IPS-15b (cell line): ENCODE measurements at regions not wholly inside any gene's neighbourhood (a gene's known extent, or its start where the extent isn't known, plus 50 kb on each side); places are given as distances from the start of the nearest gene placed in this dataset.

Experiments used
- H3K27me3 ChIP-seq: one replicate; pipeline ENCODE4 v1.6.1; 2013; ENCODE audit warnings: low read length; ENCODE audit not compliant: control insufficient read depth, insufficient read depth
- H3K36me3 ChIP-seq: one replicate; pipeline ENCODE4 v1.6.1; 2013; ENCODE audit warnings: low read length; ENCODE audit not compliant: control insufficient read depth, insufficient read depth
- H3K4me1 ChIP-seq: one replicate; pipeline ENCODE4 v1.6.1; 2013; ENCODE audit warnings: mild to moderate bottlenecking, low read length; ENCODE audit not compliant: control insufficient read depth, insufficient read depth
- H3K4me3 ChIP-seq: one replicate; pipeline ENCODE4 v1.5.1; 2013; ENCODE audit warnings: low read depth, low read length
- H3K9ac ChIP-seq: one replicate; pipeline ENCODE4 v1.6.1; 2013; ENCODE audit warnings: low read depth, mild to moderate bottlenecking, low read length
- H3K9me3 ChIP-seq: one replicate; pipeline ENCODE4 v1.6.1; 2013; ENCODE audit warnings: mild to moderate bottlenecking, low read length; ENCODE audit not compliant: control insufficient read depth, insufficient read depth

GRCh38 chrX:51798701-51799100 lies 55.5 kb downstream of the GSPT2 start:
- no peaks in the 10 kb centered on the region for H3K36me3 ChIP-seq

GRCh38 chrX:51802917-51803688 lies 59.9 kb downstream of the GSPT2 start:
- Histone ChIP-seq H3K4me1 (no peaks in the 10 kb centered on the region), H3K9ac (peak overlapping the region; percentile 88), H3K36me3 (no peaks in the 10 kb centered on the region), H3K27me3 (no peaks in the 10 kb centered on the region), H3K9me3 (no peaks in the 10 kb centered on the region), H3K4me3 (peak overlapping the region; percentile 86)

More at GRCh38 chrX:51798701-51799100, 55.5 kb downstream of the GSPT2 start:
- Histone ChIP-seq H3K4me1 (no peaks in the 10 kb centered on the region), H3K9ac (no peak overlapping the region), H3K27me3 (no peaks in the 10 kb centered on the region), H3K9me3 (peaks cover 5% of the 10 kb centered on the region), H3K4me3 (no peak overlapping the region)

- Histone ChIP-seq H3K9me3 (no peaks in the 10 kb centered on the region), H3K36me3 (no peaks in the 10 kb centered on the region), H3K27me3 (no peaks in the 10 kb centered on the region), H3K4me3 (peak overlapping the region; percentile 86), H3K4me1 (no peaks in the 10 kb centered on the region), H3K9ac (no peak overlapping the region)
Observed at GRCh38 chrX:51803833-51804232, 60.6 kb downstream of the GSPT2 start.

GRCh38 chrX:51804741-51805140 lies 61.5 kb downstream of the GSPT2 start:
- Histone ChIP-seq H3K27me3 (no peaks in the 10 kb centered on the region), H3K4me1 (no peaks in the 10 kb centered on the region), H3K9me3 (no peaks in the 10 kb centered on the region), H3K36me3 (no peaks in the 10 kb centered on the region), H3K4me3 (no peak overlapping the region), H3K9ac (no peak overlapping the region)

GRCh38 chrX:51813886-51814460 lies 70.7 kb downstream of the GSPT2 start:
- H3K36me3 ChIP-seq: no peaks in the 10 kb centered on the region
- H3K27me3 ChIP-seq: no peaks in the 10 kb centered on the region
- peaks cover 3% of the 10 kb centered on the region for H3K9me3 ChIP-seq
- H3K9ac ChIP-seq: no peak overlapping the region
- H3K4me1 ChIP-seq: no peaks in the 10 kb centered on the region
- no peak overlapping the region for H3K4me3 ChIP-seq

- no peaks in the 10 kb centered on the region for H3K27me3 ChIP-seq
- no peaks in the 10 kb centered on the region for H3K36me3 ChIP-seq
- no peaks in the 10 kb centered on the region for H3K9me3 ChIP-seq
- peaks cover 3% of the 10 kb centered on the region for H3K4me1 ChIP-seq
- no peak overlapping the region for H3K4me3 ChIP-seq
- H3K9ac ChIP-seq: no peak overlapping the region
Observed at GRCh38 chrX:51824061-51824460, 69.4 kb upstream of the MAGED1 start.

DNA sequence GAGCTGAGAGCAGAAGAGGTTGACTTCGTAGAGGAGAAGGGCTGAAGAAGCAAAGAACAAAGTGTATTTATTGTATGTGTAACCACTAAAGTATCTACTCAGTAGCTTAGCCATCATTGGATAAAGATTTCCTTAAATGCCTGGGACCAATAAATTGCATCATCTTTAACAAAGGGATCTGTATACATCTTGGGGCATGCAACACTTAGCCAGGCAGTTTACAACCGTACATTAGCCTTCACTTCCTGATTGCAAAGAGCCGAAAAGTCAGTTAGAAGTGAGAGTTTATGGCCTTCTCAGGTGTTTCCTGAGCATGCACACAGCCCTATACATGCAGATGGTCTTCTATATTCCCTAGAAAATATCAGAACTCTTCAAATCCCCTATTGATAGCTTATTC lies 68.0 kb upstream of the MAGED1 start:
- peaks cover 3% of the 10 kb centered on the region for H3K4me1 ChIP-seq
- H3K36me3 ChIP-seq: no peaks in the 10 kb centered on the region
- H3K9ac ChIP-seq: no peak overlapping the region
- no peaks in the 10 kb centered on the region for H3K27me3 ChIP-seq
- no peak overlapping the region for H3K4me3 ChIP-seq
- no peaks in the 10 kb centered on the region for H3K9me3 ChIP-seq

- Histone ChIP-seq H3K36me3 (no peaks in the 10 kb centered on the region), H3K4me1 (no peaks in the 10 kb centered on the region), H3K9ac (no peak overlapping the region), H3K27me3 (no peaks in the 10 kb centered on the region), H3K4me3 (no peak overlapping the region), H3K9me3 (peaks cover 6% of the 10 kb centered on the region)
Observed at GRCh38 chrX:51834076-51834475, 59.3 kb upstream of the MAGED1 start.

DNA sequence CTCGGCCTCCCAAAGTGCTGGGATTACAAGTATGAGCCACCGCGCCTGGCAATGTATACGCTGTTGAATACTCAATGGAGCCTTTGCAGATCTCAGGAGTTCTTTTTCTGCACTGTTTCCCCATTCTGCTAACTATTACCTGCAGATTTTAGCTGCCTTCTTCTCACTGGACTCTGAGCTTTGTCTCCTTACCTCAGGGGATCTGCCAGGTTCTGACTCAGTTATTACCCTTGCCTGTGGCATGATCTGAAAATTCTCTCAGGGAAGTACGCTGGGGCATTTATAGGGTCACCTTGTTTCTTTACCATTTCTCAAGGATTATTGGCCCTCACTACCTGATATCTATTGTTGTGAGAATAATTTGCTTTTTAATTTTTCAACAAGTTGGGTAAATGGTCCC lies 56.6 kb upstream of the MAGED1 start:
- no peaks in the 10 kb centered on the region for H3K27me3 ChIP-seq
- H3K4me1 ChIP-seq: no peaks in the 10 kb centered on the region
- no peak overlapping the region for H3K9ac ChIP-seq
- no peak overlapping the region for H3K4me3 ChIP-seq
- H3K9me3 ChIP-seq: peaks cover 6% of the 10 kb centered on the region
- H3K36me3 ChIP-seq: no peaks in the 10 kb centered on the region

GRCh38 chrX:51837451-51837850 lies 56.0 kb upstream of the MAGED1 start:
- H3K4me3 ChIP-seq: no peak overlapping the region

DNA sequence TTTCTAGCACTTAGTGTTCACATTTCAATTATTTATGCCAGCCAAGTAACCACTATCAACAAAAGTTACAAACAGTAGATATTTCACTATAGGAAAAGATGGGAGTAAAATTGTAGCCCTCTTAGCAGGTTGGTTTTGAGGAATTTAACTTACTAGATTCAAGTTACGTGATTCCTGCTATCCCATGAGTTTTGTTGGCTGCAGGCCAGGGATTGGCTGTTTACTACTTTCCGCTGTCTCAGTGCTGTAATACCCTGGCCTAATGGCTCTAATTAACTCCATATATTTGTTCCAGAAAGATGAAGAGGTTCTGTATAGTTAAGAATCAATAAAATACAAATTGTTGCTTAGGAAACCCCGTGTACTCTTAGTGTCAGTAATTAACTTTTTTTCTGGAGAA lies 55.5 kb upstream of the MAGED1 start:
- Histone ChIP-seq H3K27me3 (no peaks in the 10 kb centered on the region), H3K4me1 (no peaks in the 10 kb centered on the region), H3K9me3 (peaks cover 6% of the 10 kb centered on the region), H3K9ac (no peak overlapping the region), H3K36me3 (no peaks in the 10 kb centered on the region), H3K4me3 (no peak overlapping the region)

More at GRCh38 chrX:51837451-51837850, 56.0 kb upstream of the MAGED1 start:
- Histone ChIP-seq H3K9ac (no peak overlapping the region), H3K36me3 (no peaks in the 10 kb centered on the region), H3K4me1 (no peaks in the 10 kb centered on the region), H3K9me3 (peaks cover 6% of the 10 kb centered on the region), H3K27me3 (no peaks in the 10 kb centered on the region)
